ENCODE measurements at regions not wholly inside any gene's neighbourhood (a gene's known extent, or its start where the extent isn't known, plus 50 kb on each side); places are given as distances from the start of the nearest gene placed in this dataset.

GRCh38 chr10:59524348-59524747 is 162.0 kb upstream of the FAM13C start:
- no peak for TF ChIP-seq REST (IDR thresholded peaks at IDR 0.05; ENCODE audit: insufficient read depth in 1 of 2, low read depth in 2 of 2, low read length in 1 of 2)
- no peak for TF ChIP-seq CTCF (IDR thresholded peaks at IDR 0.05)
- TF ChIP-seq POLR2AphosphoS5 (IDR thresholded peaks at IDR 0.05; ENCODE audit: low read depth, low read length) = no peak
- TF ChIP-seq SIN3A (IDR thresholded peaks at IDR 0.05; ENCODE audit: borderline replicate concordance, insufficient read depth, low read depth, low read length) = no peak
- no peak for TF ChIP-seq TCF7L2 (IDR thresholded peaks at IDR 0.05; ENCODE audit: low read depth, low read length)

All from Panc1 (cell line).